Head of caudate nucleus (tissue), 42 donors: ENCODE measurements at regions not wholly inside any gene's neighbourhood (a gene's known extent, or its start where the extent isn't known, plus 50 kb on each side); places are given as distances from the start of the nearest gene placed in this dataset.
"Not testable (repeated sequence)": the region's sequence is repeated elsewhere in the genome, so short reads cannot be mapped to it uniquely, and the experiment has no call there.

Experiments
- DNase-seq, 42 donors: peaks; one replicate each; pipeline versions ENCODE4 v3.0.0 to v3.0.0-alpha.2; 2020 to 2021; ENCODE audit warnings: mixed read lengths in 7 of 42
- intact Hi-C: fragments of 100-400 bp; cut with DNase I; formaldehyde crosslinking; loops from one replicate; pipeline ENCODE4 v1.15.0; 2022

- DNase-seq: no peak
- intact Hi-C loops: no loop called here
Observed at GRCh38 chr18:59810183-59810582, 89.6 kb upstream of the PMAIP1 start.

DNA sequence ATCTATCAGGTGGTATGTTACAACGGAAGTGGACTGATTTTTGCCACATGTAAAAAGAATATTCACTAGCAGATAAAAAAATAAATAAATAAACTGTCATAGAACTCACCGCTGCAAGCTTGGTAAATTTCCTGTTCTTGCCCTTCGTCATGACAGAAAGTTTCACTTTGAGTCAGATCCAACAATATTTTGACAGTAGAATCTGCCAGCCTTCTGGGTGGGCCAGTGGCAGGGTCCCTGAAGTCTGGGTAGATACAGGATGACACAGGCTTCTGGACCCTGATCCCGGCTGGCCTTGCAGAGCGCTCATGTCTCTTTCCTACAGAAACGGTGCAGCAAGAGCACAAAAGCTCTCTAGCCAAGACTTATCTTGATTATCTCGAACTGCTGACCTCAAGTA, 97.8 kb upstream of the PMAIP1 start:
- intact Hi-C loops: no loop called here

DNA sequence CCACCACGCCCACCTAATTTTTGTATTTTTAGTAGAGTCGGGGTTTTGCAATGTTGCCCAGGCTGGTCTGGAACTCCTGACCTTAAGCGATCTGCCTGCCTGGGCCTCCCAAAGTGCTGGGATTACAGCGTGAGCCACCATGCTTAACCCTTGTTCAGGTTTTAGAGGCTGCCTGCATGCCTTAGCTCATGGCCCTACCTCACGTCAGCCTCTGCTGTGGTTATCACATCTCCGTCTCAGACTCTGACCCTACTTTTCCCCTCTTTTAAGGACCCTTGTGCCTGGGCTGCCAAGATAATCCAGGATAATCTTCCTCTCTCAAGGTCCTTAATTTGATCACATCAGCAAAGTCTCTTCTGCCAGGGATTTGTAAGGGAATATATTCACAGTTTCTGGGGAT, 98.2 kb upstream of the PMAIP1 start:
- no peak for DNase-seq
- intact Hi-C loops: no loop called here

More for the DNA sequence above, 97.8 kb upstream of the PMAIP1 start:
- no peak for DNase-seq

DNA sequence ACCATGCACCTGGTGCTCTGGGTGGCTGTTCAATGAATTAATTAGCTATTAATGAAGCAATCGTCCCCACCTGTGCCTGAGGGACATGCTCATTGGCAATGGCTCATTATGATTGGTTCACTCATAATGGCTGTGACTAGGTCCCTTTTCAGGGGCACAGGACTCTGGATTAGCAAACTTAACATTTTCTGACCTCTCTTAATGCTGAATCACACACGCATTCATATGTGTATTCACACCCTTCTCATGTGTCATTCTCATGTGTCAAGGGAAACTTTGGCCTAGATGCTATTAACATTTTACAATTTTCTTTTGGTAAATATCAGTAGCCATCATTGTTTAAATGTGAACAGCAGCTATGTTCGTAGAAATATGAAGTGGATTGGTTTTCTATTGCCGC, 98.9 kb upstream of the PMAIP1 start:
- intact Hi-C loops: no loop called here
- DNase-seq: no peak

DNA sequence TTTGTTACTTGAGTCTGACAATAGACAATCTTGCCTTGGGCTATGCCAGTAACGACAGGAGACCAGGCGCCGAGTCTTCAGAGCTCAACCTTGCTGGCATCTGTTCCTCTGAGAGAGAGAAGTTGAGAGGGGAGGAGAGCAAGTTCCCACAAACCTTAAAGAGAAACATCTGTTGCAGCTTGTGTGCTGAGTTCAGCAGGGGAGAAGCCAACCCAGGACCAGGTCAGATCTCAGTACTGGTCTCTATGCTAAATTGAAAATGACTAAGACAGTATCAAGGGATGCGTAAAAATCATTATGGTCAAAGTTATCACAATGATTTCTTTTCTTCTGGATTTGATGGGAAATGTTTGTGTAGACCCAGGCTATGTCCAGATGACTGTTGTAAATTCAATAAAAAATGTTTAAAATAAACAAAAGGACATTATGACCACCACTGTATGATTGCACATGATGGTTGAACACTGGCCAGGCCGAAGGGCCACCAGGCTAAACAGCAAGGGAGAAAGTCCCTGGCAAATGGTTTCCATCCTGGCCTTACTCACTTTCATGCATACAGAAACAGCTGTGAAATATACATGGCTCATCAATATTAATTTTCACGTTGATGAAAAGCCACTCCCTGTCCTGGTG, 100.3 kb upstream of the PMAIP1 start:
- intact Hi-C loops: no loop called here
- DNase-seq: no peak

GRCh38 chr18:59795882-59796281, 98.7 kb upstream of the CCBE1 start:
- DNase-seq: no peak
- intact Hi-C loops: no loop called here

DNA sequence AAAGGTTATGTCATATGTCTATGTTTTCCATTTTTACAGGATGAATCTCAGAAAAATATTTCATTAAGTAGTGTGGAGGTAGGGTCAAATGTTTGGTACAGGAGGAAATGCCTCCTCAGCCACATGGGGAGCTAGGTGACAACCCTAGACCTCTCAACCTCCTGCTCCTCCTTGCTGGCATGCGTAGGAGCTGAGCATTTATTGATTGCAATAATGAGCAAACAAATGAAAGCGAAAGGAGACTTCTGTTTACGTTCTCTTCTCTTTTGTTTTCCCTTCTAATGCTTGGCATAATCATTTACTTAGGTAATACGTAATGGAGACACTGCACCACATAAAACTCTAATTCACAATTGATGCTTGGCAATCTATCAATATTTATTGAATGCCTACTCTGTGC, 95.1 kb upstream of the CCBE1 start:
- no peak for DNase-seq
- intact Hi-C loops: no loop called here

DNA sequence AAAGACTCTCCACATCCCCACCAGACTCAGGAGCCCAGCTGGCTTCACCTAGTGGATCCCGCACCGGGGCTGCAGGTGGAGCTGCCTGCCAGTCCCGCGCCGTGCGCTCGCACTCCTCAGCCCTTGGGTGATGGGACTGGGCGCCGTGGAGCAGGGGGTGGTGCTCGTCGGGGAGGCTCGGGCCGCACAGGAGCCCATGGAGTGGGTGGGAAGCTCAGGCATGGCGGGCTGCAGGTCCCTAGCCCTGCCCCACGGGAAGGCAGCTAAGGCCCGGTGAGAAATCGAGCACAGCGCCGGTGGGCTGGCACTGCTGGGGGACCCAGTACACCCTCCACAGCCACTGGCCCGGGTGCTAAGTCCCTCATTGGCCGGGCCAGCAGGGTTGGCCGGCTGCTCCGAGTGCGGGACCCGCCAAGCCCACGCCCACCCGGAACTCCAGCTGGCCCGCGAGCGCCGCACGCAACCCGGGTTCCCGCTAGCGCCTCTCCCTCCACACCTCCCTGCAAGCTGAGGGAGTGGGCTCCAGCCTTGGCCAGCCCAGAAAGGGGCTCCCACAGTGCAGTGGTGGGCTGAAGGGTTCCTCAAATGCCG, 93.2 kb upstream of the CCBE1 start:
- intact Hi-C loops, DNase-seq: not testable (repeated sequence)

DNA sequence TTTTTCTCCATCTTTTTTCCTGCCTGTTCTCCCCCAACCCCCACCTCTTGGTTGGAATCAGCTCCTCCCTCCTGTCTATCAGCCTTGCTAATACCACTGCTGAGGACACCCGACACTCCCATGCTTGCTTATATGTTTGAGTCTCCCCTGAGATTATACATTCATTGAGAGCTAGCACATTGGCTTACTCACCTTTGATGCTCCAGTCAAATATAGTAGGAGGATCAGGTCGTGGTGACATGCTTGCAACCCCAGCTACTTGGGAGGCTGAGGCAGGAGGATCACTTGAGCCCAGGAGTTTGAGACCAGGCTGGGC, 91.5 kb upstream of the CCBE1 start:
- intact Hi-C loops: no loop called here

GRCh38 chr18:59787998-59788790, 91.0 kb upstream of the CCBE1 start:
- peak in 21 of 42 donors; percentile 5 to 72 (median 23) for DNase-seq
- intact Hi-C loops: no loop called here

More for the DNA sequence above, 91.5 kb upstream of the CCBE1 start:
- no peak for DNase-seq

DNA sequence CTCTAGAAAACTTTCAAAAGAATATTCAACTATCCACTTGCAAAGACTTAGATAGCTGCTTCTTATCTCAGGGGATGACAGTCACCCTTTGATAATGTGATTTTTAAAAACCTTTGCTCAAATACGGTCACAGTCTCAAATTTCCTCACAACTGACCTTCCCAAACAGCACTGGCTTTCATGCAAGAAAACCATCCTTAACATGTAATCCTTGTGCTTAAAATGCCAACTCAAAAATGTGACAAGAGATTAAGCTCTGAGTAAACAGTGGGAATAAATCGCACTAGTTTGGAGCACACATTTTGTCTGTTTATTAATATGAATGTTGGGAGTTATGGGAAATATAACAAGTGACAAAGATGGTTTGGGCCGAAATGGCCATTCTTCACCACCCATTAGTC, 87.5 kb upstream of the CCBE1 start:
- intact Hi-C loops: no loop called here
- DNase-seq: no peak

GRCh38 chr18:59783138-59783537, 85.9 kb upstream of the CCBE1 start:
- intact Hi-C loops: no loop called here
- peak in 14 of 42 donors; percentile 3 to 50 (median 22) for DNase-seq

DNA sequence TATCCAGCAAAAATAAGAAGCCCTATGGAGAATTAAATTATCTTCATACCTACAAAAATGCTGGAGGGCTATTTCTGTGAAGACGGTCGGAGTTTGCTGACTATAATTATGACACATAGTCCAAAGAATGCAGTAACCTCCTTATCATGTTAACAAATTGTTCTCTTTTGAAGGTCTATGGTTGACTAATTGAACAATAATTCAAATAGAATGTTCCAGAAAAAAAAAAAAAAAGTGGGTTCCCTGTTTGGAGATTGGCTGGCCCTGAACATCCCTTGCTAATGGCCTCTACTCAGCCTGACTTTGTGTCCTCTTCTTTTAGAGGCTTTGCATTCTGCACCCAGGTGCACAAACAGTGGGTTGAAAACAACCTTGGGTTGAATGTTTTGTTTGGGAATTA, 82.8 kb upstream of the CCBE1 start:
- peak in 1 of 42 donors; percentile 14 for DNase-seq
- intact Hi-C loops: no loop called here

- intact Hi-C loops: no loop called here
- DNase-seq: no peak
Observed at GRCh38 chr18:59778434-59778833, 81.2 kb upstream of the CCBE1 start.

DNA sequence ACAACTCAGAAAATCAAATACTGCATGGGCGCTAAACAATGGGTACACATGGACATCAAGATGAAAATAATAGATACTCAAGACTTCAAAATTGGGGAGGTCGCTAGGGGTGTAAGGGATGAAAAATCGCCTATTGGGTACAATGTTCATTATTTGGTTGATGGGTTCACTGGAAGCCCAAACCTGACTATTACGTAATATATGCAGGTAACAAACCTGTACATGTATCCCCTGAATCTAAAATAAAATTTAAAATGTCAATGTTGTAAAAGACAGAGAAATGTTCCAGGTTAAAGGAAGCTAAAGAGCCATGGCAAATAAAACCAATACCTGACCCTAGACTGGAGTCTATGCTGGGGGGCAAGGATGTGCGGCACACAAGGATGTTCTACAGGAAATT, 80.4 kb upstream of the CCBE1 start:
- intact Hi-C loops: no loop called here
- no peak for DNase-seq

DNA sequence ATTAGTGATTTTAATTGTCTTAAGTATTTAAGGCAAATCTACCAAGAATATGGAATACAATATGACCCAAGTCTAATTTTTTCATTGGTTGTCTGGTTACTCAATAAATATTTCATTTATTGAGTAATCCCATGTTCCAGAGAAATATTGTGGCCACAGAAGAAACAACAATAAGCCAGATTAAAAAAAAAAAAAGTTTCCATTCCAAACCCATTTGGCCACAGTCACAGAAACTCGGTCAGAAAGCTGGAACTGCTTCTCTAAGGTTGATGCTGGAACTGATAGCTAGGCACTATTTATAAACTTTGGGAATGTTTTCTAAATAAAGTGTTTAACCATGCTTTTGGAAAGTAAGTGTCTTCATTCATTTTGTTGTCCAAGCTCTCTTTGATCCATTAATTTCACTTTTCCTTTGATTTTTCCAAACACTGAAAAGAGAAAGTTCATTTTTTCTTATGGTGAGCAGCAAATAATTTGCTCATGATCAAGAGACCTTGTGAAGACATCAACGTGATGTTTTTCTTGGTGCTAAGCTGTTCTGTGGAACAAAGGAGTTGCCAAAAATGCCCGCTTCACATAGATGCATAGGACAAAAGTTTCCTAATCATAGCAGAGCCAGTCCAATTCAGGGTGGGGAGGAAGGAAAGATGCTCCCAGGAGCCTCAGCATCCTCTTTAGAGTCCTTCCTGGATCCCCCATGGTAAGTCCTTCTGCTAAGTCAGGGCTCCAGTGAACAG, 72.1 kb upstream of the CCBE1 start:
- intact Hi-C loops: no loop called here
- DNase-seq: no peak

DNA sequence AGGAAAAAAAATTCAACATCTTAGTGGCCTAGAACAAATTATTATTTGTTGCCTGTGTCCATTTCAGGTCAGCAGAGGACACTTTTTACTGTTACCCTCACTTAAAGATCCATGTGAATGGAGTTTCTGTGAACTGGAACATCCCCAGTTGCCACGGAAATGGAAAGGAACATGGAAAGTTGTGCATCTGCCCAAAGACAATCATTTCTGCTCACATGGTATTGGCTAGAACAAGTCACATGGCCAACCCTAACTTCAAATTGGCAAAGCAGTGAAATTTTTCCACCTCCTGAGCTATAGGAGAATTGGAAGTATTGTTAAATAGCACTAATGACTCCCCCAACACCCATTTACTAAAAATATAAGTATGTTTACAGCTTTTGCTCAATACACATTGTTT, 71.2 kb upstream of the CCBE1 start:
- no peak for DNase-seq
- intact Hi-C loops: no loop called here

- intact Hi-C loops: no loop called here
- DNase-seq: no peak
Observed at GRCh38 chr18:59767732-59768131, 70.5 kb upstream of the CCBE1 start.

- intact Hi-C loops: no loop called here
- no peak for DNase-seq
Observed at GRCh38 chr18:59765343-59765742, 68.1 kb upstream of the CCBE1 start.

GRCh38 chr18:59764281-59764680, 67.1 kb upstream of the CCBE1 start:
- DNase-seq: no peak
- intact Hi-C loops: no loop called here
